ENCODE measurements at regions not wholly inside any gene's neighbourhood (a gene's known extent, or its start where the extent isn't known, plus 50 kb on each side); places are given as distances from the start of the nearest gene placed in this dataset.
"Not testable (repeated sequence)": the region's sequence is repeated elsewhere in the genome, so short reads cannot be mapped to it uniquely, and the experiment has no call there.

DNA sequence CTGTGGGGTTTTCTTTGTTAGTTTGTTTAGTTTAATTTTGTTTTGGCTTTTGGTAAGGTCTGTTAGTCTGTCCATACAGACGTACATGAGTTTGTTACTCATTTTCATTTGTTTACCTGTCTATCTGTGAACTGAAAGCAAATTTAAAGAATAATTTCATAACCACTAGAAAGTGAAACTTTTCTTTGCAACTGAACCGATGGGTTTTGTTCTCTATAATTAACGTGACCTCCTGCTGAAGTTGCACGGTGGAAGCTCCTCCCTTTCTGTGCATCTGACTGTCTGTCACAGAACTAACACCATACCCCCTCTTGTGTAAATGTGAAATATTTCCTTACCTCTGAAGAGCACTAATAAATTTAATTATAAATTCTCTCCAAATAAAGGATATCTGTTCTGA is 595.5 kb downstream of the GALC start:
- no peak overlapping the region for H3K4me3 ChIP-seq (ENCODE audit: low read depth, low read length)
- DNase-seq (ENCODE audit: low read depth) = no peak

DNA sequence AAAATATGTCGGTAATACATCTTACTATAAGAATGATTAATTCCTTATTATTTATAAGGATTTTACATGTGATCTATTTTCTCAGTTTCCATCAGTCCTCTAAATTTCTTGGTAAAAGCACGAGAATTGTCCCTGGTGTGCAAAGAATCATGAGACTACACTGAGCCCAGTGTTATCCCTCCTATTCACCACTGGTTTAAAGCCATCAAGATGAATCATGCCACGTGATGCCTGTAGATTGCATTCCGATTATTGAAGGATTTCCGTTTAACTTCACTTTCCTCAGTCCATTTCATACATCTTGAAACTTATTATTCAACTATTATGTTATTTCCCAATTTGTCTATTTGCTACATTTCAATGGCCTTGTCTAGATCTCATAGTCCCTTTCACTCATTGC is 601.9 kb downstream of the GALC start:
- DNase-seq (ENCODE audit: low read depth) = no peak
- no peak overlapping the region for H3K4me3 ChIP-seq (ENCODE audit: low read depth, low read length)

DNA sequence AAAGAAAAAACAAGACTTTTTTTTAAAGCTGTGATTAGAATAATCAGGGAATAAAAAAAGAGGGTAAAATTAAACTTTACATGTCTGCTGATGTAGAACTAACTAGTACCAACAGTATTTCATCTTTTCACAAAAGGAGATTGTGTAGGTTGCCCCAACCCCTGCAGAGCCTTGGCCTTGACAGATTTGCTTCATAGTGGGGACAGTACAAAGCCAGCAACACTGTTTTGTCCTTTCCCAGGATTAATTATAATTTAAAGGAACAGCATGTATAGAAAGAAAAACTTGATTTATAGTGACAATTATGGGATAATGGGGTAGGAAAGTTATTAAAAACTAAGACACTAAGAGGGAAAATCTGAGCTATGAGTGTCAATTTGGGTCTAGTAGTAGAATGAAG is 604.0 kb downstream of the GALC start:
- H3K4me3 ChIP-seq (ENCODE audit: low read depth, low read length) = no peak overlapping the region
- no peak for DNase-seq (ENCODE audit: low read depth)

GRCh38 chr14:87387806-87388205 is 605.2 kb downstream of the GALC start:
- DNase-seq (ENCODE audit: low read depth) = no peak
- no peak overlapping the region for H3K4me3 ChIP-seq (ENCODE audit: low read depth, low read length)

DNA sequence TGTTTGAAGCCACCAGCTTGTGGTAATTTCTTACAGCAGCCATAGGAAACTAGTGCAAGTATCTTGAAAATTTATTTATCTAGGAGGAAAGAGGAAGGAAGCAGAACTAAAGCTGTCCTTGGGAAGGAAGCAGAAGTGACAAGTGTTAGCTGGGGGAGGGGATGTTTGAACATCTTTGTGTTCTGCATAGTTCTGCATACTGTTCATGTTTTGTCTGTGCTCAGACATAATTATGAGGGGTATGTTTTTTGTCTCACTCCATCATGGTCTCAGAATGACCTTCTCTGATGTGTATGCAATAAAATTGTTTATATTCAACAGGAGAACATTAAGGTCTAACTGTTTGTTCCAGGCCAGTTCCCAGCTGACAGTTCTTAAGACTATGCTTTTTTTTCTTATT is 606.5 kb downstream of the GALC start:
- DNase-seq (ENCODE audit: low read depth) = no peak
- no peak overlapping the region for H3K4me3 ChIP-seq (ENCODE audit: low read depth, low read length)

- no peak for DNase-seq (ENCODE audit: low read depth)
- no peak overlapping the region for H3K4me3 ChIP-seq (ENCODE audit: low read depth, low read length)
These were observed 612.9 kb downstream of the GALC start for GRCh38 chr14:87380054-87380453.

- no peak overlapping the region for H3K4me3 ChIP-seq (ENCODE audit: low read depth, low read length)
These were observed 624.2 kb downstream of the GALC start for GRCh38 chr14:87368751-87369150.

GRCh38 chr14:87360246-87360645 is 632.7 kb downstream of the GALC start:
- not testable (repeated sequence) for H3K4me3 ChIP-seq (ENCODE audit: low read depth, low read length); DNase-seq (ENCODE audit: low read depth)

More at GRCh38 chr14:87368751-87369150, 624.2 kb downstream of the GALC start:
- no peak for DNase-seq (ENCODE audit: low read depth)

- no peak overlapping the region for H3K4me3 ChIP-seq (ENCODE audit: low read depth, low read length)
- DNase-seq (ENCODE audit: low read depth) = no peak
These were observed 642.0 kb downstream of the GALC start for GRCh38 chr14:87351007-87351406.

- DNase-seq (ENCODE audit: low read depth) = no peak
- H3K4me3 ChIP-seq (ENCODE audit: low read depth, low read length) = no peak overlapping the region
These were observed 643.1 kb downstream of the GALC start for GRCh38 chr14:87349921-87350320.

DNA sequence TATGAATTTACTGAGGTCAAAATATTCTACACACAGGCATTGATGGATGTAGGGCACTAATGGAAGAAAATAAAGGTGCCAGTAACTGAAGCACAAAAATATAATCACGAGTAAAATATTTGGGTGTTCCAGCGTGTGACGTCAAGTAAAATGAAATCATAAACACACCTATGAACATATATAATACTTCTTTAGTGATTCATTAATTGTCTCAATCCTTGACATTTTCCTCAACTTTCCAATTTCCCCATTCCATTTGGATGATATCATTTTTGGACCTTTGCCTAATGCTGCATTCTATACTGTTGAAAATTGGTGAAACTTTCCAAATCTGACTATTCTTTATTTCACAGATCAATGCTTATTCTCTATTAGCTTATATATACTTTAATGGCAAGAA is 649.3 kb downstream of the GALC start:
- DNase-seq (ENCODE audit: low read depth) = no peak
- H3K4me3 ChIP-seq (ENCODE audit: low read depth, low read length) = no peak overlapping the region

DNA sequence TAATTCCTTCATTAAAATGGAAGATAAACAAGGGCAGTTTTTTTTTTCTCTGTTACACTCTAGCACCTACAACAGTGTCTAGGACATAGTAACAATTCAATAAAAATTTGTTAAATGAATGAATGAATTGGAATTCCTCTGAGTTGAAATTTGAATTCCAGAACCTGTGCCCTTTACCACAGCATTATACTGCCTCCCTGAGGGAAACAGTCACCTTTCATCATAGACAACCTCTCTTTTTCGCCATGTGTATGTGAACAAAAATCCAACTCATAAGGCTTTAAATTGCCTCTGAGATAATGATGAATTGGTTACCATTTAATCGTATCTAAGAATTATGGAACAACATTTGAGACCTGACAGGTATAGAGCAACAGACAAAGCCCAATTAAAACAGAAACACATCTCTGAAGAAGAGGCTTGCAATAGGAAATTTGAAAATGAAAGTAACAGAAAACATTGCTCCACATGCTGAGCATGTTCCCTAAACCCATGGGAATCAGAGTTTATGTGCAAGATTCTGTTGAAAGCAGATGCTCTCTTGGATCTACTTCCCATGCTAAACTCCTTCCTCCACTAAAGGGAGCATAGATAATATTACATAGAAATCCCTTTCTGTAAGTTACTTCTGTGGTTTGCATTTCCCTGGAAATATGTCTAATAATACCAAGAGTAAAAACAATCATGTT is 657.8 kb downstream of the GALC start:
- H3K4me3 ChIP-seq (ENCODE audit: low read depth, low read length) = no peak overlapping the region
- DNase-seq (ENCODE audit: low read depth) = no peak

DNA sequence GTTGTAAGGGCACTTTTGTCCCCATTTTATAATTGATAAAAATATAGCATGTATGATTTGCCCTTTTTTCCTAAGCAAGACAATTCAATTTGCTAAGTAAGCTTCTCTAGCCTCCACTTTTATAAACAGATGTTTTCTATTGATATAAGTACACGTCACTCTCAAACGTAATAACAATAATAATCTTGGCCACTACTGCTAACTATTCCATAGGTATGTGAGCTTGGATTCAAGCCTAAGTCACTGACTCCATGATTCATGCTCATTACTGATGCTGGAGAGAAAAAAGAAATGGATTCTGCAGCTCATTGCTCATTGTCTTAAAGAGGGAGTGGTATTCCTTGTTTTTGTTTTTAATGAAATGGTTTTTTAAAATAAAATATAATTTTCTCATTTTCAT is 661.0 kb downstream of the GALC start:
- no peak overlapping the region for H3K4me3 ChIP-seq (ENCODE audit: low read depth, low read length)
- no peak for DNase-seq (ENCODE audit: low read depth)

- DNase-seq (ENCODE audit: low read depth) = no peak
- no peak overlapping the region for H3K4me3 ChIP-seq (ENCODE audit: low read depth, low read length)
These were observed 667.2 kb downstream of the GALC start for GRCh38 chr14:87325741-87326140.

GRCh38 chr14:87323191-87323590 is 669.8 kb downstream of the GALC start:
- no peak overlapping the region for H3K4me3 ChIP-seq (ENCODE audit: low read depth, low read length)

DNA sequence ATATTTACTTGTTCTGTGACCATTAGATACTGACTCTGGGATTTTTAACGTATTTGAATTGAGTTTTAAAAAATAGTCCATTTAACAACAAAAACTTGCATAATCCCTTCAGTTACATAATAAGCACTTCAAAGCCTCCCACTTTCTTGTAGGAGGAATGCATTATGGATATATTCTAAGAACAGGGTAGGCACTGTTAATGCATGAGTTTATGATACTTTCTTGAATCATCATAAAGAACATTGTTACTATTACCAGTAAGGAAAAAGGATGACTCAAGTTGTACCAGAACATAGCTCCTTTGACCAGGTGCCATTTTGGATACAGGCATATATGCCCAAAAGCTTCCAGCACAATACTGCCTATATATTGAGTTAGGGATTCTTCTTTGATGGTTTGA is 671.4 kb downstream of the GALC start:
- H3K4me3 ChIP-seq (ENCODE audit: low read depth, low read length) = no peak overlapping the region

More at GRCh38 chr14:87323191-87323590, 669.8 kb downstream of the GALC start:
- no peak for DNase-seq (ENCODE audit: low read depth)

GRCh38 chr14:87312894-87313205 is 680.1 kb downstream of the GALC start:
- DNase-seq (ENCODE audit: low read depth) = no peak

More for the DNA sequence above, 671.4 kb downstream of the GALC start:
- no peak for DNase-seq (ENCODE audit: low read depth)

GRCh38 chr14:87312169-87312893 is 680.7 kb downstream of the GALC start:
- no peak for DNase-seq (ENCODE audit: low read depth)
- H3K4me3 ChIP-seq (ENCODE audit: low read depth, low read length) = no peak overlapping the region

More at GRCh38 chr14:87312894-87313205, 680.1 kb downstream of the GALC start:
- H3K4me3 ChIP-seq (ENCODE audit: low read depth, low read length) = no peak overlapping the region

- H3K4me3 ChIP-seq (ENCODE audit: low read depth, low read length) = no peak overlapping the region
- no peak for DNase-seq (ENCODE audit: low read depth)
These were observed 683.4 kb downstream of the GALC start for GRCh38 chr14:87309557-87309956.

DNA sequence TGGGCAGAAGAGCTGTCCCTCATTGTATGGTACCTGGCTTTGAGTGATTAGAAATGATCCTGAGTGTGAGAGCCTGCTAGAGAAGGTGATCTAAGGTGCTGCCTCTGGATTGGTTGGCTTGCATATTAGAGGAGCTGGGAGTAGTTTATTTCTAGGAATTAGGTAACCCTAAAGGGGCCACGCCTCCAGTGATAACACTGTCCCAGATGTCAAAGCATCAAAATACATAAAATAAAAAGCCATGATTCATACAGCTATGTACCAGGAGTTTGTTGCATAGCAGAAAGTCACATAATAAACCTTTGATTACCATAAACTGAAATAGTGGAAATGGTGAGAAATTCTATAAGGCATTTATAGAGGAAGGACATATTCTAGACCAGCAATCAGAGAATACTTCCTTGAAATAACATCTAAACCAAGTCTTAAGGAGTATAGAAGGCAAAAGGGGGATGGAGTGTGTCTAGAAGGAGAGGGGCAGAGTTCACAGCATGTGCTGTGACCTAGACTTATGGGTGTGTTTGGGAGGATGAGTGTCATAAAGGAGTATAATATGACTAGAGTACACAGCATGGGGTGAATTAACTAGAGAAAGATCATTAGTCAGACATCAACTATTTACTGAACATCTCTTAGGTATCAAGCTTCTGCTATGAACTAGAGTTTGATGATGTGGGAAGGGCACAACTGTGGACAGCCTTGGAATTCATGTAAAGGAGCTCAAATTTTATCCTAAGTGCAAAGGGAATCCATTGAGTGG is 686.4 kb downstream of the GALC start:
- no peak for DNase-seq (ENCODE audit: low read depth)
- H3K4me3 ChIP-seq (ENCODE audit: low read depth, low read length) = no peak overlapping the region

Measured in skeletal muscle cell (primary cell).